HG03159 (cell line): ENCODE measurements at regions not wholly inside any gene's neighbourhood (a gene's known extent, or its start where the extent isn't known, plus 50 kb on each side); places are given as distances from the start of the nearest gene placed in this dataset.

Experiments
- ATAC-seq: cut with Tn5 transposase; IDR thresholded peaks from one replicate; pipeline ENCODE4 v1.9.1; 2021; ENCODE audit warnings: mild to moderate bottlenecking, moderate library complexity; ENCODE audit not compliant: unreplicated experiment

DNA sequence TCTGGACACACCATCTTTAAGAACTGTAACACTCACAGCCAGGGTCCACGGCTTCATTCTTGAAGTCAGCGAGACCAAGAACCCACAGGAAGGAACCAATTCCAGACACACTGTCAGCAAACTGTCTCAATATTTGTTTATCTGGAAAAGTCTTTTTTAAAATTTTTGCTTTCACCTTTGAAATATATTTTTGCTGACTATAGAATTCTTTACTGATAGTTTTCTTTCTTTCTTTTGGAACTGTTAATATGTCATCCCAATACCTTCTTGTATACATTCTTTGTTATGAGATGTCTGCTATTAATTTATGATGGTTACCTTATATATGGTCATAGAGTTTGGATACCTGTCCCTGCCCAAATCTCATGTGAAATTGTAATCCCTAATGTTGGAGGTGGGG lies 145.1 kb upstream of the IRX4 start:
- no peak for ATAC-seq

DNA sequence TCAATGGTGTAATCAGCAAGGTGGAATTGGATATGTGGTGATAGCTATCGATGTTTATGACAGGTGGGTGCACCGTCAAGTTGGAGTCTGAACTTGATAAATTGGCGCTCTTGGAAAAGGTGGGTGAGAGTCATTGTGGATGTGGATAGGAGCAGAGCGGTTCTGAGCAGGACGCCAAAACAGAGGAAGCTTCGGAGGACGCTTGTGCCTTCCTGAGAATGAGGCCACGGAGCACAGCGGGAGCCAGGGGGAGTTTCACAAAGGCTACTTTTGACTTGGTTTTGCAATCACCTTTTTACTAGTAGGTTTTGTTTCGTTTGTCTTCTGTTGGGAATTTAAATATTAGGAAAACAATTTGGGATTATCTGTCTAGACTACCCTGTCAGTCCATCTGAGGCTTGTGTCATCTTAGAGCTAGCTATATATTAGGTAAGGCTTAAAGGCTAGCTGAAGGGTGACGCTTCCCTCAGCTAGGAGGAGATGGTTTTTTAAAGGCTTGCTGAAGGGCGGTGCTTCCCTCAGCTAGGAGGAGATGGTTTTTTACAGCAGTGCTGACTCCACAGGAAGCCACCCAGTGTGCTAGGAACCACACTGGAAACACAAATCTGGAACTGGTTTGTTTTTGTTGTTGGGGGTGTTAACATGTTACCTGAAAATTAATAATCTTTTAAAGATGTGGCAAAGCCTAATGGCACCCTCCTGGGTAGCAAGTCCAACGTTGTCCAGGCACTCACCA lies 142.4 kb upstream of the IRX4 start:
- no peak for ATAC-seq

DNA sequence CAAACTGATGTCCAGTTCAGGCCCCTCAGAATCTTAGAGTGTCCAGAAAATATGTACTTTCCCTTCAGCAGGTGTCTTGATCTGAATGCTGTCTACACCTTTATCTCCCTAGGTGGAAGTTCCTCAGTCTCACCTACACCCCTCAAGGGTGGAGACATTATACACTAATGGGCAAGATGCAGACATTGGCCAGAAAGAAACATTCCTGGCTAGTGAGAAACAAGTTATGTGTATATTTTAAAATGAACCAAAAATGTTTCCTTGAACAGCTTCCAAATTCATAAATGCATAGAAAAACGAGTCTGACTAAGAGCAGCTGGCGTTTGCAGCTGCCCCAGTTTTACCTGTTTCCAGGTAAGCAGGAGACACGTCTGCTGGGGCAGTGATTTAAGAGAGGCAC lies 140.5 kb upstream of the IRX4 start:
- ATAC-seq: no peak

DNA sequence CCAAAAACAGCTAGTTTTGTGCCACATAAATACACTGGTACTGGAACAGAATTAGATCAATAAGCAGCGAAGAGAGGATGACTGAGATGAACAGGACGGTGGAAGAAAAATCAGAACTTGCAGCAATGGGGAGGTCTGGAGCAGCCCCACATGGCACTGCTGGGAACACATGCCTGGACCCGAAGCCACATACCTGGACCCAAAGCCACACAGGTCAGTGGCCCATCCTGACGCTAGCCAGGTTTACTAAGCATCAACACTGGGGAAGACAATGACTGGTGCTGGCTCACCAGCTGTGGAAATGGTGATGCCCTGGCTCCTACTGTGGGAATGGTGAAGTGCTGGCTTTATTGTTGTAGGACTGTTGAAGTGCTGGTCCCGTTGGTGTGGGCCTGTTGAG lies 139.7 kb upstream of the IRX4 start:
- no peak for ATAC-seq

DNA sequence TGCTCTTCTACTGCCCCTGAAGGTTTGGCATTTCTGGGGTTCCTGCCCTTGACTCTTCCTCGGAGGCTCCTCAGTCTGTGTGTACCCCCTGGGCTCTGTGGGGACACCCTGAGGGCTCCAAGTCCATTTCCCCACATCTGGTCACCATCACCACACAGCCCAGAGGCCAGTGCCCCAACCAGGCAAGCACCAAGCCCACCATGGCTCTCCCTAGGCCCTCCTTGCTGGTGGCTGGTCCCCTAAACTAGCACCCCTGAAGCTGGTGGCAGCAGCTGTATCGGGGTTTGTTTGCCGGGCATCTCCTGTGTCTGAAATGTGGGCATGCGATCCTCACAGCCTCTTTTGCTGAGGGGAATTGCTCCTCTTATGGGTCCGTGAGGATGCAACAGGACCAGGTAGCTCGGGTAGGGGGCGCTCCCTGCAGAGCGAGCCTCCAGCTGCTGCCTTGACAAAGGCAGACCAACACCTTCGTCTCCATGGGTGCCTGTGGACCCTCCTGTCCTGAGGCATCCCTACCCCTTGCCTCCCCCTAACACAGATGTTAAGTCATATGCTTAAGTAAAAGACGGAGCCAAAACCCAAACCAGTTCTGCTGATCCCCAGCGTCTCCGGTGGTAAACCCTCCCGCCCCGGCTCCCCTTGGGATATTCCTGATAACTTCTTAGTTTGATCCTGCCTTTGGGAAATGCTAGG lies 138.9 kb upstream of the IRX4 start:
- ATAC-seq: no peak

DNA sequence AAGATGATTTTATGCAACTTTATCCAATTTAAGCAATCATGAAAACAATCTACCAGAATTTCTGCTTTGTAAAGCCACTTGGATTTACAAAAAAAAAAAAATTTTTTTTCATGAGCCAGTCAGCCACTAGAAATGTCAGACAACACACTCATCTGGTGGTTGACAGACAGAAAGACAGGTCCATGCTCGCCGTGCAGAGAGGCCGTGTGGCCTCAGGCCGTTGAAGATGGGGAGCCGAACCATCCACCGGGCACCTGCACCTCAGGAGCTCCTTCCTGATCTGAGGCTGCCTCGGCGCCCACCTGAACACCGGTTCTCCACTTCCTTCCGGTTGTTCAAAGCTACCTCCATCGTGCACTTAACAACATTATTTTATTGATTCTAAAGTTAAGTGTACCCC lies 138.0 kb upstream of the IRX4 start:
- no peak for ATAC-seq

DNA sequence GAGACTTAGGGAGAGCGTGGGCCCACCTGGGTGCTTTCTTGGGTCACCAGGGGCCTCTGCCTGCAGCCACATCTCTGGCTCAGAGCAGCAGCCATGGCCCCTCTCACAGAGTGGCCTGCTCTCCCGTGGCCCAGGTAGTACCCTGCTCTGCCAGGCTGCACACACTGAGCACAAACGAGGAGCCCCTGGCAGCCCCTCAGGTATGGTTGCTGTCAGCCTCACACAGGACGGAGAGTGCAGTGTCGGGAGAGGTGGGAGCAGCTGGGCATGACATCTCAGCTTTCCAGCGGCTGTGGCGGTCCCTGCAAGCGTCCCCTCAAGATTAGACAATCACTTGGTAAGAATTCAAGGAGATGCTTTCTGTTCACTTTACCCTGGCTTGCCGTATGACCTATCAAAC lies 137.0 kb upstream of the IRX4 start:
- no peak for ATAC-seq

DNA sequence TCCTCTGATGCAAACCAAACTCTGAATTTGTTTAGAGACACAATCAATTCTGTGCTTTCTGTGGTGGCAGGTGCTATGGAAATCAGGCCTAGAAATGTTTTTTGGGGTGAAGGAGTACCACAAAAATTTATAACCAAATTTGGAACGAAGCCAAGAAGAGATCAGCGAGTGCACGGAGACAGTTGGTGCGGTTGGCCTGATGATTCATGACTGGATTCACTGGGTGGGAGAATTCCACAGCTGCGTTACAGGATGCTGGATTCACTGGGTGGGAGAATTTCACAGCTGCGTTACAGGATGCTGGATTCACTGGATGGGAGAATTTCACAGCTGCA lies 135.6 kb upstream of the IRX4 start:
- no peak for ATAC-seq

DNA sequence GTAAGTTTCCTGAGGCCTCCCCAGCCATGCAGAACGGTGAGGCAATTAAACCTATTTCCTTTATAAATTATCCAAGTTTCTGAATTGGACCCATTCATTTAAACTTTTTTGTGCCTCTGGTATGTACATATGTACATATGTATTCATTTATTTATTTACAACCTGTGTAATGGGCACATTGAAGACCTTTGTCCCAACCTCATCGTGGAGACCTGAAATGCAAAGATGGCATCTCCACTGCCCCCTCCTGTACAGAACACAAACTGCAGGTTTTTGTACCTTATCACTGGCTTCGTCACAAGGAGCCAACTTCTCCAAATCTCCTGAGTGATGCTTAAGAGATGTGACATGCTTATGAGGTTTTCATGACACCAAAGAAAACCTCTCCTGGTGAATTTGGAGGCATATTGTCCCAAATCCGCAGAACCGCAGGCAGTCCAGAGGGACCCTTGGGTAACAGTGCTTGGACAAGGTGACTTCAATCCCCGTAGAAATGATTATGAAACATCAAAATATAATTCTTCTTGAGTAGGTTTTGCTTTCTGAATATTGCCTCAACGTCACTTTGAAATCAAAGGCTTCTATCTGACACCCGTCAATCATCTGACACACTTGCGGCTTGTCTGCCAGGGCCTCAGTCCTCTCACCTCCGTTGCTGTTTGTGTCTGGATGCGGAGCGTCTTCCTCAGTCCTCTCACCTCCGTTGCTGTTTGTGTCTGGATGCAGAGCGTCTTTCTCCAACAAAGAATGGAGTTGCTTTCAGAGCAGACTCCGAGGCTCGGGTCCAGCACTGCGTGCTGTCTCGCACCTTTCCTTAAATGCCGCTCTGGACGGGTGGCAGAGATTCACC lies 135.0 kb upstream of the IRX4 start:
- ATAC-seq: peak; percentile 62

DNA sequence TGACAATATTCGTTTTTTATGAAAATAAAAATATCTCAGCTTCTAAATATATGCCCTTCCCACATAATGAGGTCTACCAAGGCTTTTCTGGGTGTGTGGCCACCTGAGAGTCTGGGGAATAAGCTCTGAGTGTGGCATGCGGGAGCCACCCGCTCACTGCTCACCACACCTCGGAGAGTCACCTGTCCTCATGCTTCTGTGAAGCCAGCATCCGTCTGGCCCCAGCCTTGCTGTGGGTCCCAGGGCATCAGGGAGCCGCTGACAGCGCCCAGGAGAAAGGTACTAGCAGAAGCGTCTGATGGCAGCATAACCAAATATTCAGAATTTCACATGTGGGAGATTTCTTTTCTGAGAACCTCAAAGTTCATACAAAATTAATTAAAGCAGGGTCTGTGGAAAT lies 133.2 kb upstream of the IRX4 start:
- ATAC-seq: no peak

DNA sequence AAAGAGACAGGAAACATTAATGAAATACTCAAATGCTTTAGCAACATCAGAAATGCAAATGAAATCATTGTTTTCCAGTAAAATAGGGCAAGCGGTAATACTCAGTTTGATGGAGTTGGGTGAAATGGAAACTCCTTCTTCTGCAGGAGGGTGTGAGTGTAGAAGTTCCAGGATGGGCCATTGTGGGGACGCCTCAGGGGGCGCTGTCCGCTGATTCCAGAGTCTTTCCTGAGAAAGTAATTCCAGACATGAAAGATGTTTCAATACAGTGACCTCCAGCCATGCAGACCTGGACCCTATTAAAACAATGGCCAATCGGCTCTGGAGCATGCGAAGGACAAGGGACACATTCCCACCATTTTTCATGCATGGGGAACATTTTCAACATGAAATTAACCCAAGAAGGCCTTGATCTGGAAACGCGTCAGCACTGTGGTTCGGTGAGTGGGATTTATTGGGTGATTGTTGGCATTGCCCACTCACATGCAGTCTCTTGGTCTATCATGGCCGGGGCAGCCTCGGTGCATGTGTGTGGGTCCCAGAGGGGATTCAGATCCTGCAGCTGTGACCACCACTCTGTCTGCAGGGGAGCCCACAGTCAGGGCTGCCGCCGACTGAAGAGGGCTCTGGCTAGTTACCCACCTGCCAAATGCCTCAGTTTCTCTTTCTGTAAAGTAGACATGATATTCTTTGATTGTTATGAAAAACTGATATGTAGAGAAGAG lies 132.6 kb upstream of the IRX4 start:
- ATAC-seq: no peak

DNA sequence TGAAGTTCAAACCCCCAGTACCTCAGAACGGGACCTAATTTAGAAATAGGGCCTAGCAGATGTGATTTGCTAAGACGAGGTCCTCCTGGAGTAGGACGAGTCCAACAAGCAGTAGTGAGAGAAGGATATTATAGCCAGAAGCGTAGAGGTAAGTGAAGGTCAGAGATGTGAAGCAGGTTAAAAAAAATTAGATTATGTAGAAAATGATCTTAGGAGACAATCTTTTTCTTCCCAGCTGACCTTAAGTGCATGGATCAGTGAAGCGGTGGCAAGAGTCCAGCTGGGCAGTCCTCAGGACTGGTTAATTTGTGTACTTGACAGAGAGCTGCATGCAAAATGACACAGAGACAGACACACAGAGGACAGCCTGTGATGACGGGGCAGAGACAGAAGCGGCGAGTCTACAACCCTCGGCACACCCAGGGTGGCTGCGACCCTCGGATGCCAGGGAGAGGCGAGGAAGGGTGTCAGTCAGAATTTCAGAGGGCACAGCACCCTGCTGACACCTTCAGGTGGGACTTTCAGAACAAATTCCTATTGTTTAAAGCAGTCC lies 131.4 kb upstream of the IRX4 start:
- no peak for ATAC-seq

DNA sequence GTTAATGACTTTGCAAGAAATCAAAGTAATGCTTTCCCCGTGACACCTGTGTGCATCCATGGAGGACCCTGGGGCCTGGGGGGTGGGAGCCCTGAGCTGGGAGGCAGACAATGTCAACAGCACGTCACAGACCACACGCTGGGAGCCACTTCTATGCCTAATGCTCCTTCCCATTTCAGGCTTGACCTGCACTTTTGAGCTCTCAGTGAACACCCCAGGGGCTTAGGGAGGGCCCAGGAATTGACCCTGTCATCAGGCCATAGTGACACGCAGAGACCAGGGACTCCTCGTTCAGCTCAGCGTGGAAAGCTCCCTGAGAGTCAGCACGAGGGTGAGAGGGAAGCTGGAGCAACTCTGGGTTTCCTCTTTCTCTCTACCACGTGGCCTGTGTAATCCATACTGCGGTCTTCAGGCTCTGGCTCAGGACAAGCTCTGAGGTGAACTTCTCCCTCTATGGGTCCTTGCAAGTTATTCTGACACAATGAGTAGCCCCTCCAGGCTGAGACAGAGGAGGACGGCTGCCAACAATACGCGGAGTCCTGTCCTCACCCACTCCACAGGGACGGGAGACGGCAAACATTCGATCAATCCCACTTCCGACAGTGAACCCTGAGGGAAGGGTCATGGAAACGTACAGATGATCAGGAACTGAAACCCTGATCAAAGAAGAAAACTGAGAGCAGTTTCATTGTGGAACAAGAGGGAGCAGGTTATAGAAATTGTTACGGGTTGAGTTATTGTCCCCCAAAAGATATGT lies 130.8 kb upstream of the IRX4 start:
- ATAC-seq: no peak

DNA sequence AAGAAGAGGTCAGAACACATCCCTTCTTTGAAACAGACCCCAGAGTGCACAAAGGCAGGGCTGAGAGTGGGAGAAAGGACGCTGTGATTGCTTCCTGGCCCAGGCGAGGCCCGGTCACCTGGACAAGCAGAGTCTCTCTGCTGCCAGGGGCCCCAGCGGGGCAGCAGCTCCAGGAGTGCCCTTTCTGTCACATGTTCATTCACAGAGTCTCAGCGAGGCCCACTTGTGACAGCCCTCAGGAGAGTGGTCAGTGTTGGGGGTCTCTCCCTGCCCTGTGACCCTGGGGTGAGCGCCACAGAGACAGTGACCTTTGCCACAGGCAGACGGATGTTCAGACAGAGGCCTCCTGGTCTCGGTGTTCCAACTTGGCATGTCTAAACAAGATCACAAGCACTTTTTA lies 130.2 kb upstream of the IRX4 start:
- ATAC-seq: no peak

DNA sequence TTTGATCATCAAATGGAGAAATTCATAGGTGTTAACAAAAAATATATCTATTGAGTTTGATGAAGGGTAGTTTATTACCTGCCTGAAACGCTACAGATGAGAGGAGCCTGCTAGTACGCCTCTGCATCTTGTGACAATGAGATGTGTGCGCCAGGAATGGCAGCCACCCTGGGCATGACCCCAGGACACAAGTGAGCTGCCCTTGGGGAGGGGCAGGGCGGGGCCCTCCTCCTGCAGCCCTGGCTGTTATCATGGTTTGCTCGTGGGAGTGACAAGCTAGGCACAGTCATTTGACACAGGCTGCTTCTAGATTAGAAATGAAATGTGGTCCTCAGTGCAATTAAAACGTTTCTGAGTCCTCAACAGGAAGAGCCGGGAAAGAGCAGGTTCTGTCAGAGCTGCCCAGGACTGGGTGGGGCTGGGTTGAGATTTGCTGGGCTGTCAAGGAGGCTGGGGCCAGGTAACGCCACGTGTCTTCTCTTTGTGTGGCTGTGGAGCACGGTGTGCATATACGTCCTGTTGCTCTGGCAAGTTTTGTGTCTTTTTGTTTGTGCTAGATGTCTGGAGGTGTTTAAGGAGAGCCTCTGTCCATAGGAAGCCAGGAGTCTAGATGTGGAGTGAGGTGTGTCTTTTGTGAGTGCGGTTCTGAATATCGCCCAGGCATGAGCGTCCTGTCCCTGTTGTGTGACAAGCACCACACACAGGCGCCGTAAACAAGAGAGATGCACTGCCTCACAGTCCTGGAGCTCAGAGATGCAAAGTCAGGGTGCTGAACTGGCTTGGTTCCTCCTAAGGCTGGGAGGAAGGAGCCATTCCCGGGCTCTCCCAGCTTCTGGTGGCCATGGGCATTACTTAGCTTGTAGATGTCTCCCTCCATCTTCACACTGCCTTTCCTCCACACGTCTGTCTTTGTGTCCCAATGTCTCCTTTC lies 129.0 kb upstream of the IRX4 start:
- ATAC-seq: no peak

DNA sequence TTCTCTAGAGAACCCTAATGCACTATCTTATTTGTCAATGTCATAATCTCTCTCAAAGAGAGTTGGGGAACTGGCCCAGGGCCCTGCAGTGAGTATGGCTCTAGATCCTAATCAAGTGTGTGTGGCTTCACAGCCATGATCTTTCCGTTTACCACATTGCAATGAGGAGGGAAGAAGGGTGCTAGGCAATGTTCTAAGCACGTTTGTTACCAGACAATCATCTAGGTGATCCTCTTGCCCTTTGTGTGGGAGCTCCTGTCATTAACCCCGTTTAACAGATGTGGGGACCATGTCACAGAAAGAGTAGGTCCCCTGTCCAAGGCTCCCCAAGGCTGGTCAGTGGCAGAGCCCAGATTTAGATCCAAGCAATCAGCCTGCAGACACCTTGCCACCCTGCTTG lies 128.2 kb upstream of the IRX4 start:
- no peak for ATAC-seq

DNA sequence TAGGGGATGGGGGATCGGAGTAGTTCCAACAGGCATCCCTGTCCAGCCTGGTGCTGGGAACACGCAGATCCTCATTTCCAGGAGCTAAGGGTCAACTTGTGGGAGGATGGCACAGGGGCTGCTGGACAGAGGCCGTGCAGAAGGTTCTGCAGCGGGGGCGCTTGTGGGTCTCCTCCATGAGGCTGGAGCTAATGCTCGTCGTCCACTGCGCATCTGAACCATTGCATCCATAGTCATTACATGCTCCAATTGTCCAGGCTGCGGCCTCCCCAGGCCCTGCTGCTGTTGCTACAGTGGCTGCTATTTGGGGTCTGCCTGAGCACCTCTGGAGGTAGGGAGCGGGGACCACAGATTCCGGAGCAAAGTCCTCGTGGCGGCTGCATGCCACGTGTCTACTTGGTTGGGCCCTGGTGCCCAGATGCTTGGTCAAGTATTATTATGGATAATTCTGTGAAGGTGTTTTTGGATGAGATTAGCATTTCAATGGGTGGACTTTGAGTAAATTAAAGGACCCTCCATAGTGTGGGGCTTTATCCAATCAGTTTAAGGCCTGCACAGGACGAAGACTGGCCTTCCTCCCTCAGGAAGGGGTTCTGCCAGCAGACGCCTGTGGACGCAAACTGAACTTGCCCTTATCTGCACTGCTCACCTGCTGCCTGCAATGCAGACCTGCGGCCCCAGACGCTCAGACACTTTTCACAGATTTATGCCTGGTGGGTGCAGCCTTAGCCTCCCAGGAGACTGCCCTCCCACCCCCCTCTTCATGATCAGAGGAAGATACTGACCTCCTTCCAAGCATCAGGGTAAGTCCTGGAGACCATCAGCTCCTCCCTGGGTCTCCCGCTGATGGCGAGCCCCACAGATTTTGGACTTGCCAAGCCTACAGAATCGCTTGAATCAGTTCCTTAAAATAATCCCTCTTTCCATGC lies 127.5 kb upstream of the IRX4 start:
- no peak for ATAC-seq
